Fibroblast of lung (primary cell): ENCODE measurements at regions not wholly inside any gene's neighbourhood (a gene's known extent, or its start where the extent isn't known, plus 50 kb on each side); places are given as distances from the start of the nearest gene placed in this dataset.

Source experiments
- CTCF ChIP-seq, 2 donors: IDR thresholded peaks in 1 of 2; conservative IDR thresholded peaks in 1 of 2; 1 replicate in 1 of 2; 2 replicates in 1 of 2; pipeline ENCODE4 v1.5.1; 2011 to 2012; ENCODE audit warnings: low read length in 2 of 2, control low read depth in 1 of 2, inconsistent platforms in 1 of 2, low read depth in 1 of 2, mild to moderate bottlenecking in 1 of 2
- EZH2 ChIP-seq: IDR thresholded peaks from 2 replicates; pipeline ENCODE4 v1.5.1; 2012; ENCODE audit warnings: low read length, control low read depth, mild to moderate bottlenecking; ENCODE audit errors: missing control alignments

GRCh38 chr2:19519045-19519444, 160.6 kb upstream of the OSR1 start:
- TF ChIP-seq CTCF (conservative IDR thresholded peaks at IDR 0.05 in 1 of 2, IDR thresholded peaks at IDR 0.05 in 1 of 2; ENCODE audit: low read depth in 1 of 2, low read length in 2 of 2), result no peak
- TF ChIP-seq EZH2, result no peak
